Islet of Langerhans (tissue), 1 donor: ENCODE measurements at regions not wholly inside any gene's neighbourhood (a gene's known extent, or its start where the extent isn't known, plus 50 kb on each side); places are given as distances from the start of the nearest gene placed in this dataset.
A peak's percentile ranks its signal among the peaks of the same experiment; 100 is the strongest.
"Not testable (repeated sequence)": the region's sequence is repeated elsewhere in the genome, so short reads cannot be mapped to it uniquely, and the experiment has no call there.

ENCODE experiments used
- FAIRE-seq: peaks from one replicate; lab custom pipeline; 2011; peaks lifted over from hg19 to GRCh38; lab: Jason Lieb, UNC

DNA sequence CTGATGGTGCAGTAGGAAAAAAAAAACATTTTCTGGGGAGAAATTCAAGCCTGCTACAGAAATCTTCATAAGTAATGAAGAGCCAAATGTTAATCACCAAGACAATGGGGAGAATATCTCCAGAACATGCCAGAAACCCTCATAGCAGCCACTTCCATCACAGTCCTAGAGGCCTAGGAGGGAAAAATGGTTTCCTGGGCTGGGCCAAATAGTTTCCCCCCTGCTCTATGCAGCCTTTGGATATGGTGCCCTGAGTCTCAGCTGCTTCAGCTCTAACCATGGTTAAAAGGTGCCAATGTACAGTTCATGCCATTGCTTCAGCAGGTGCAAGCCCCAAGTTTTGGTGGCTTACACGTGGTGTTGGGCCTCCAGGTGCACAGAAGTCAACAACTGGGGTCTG, 113.1 kb downstream of the ZNF648 start:
- no peak for FAIRE-seq

- no peak for FAIRE-seq
Measured at GRCh38 chr1:181947441-181947840, 114.1 kb downstream of the ZNF648 start.

- peak; percentile 90 for FAIRE-seq
Measured at GRCh38 chr1:181936768-181937581, 124.5 kb downstream of the ZNF648 start.

GRCh38 chr1:181936269-181936668, 125.2 kb downstream of the ZNF648 start:
- FAIRE-seq: no peak

- no peak for FAIRE-seq
Measured at GRCh38 chr1:181931873-181932272, 129.6 kb downstream of the ZNF648 start.

DNA sequence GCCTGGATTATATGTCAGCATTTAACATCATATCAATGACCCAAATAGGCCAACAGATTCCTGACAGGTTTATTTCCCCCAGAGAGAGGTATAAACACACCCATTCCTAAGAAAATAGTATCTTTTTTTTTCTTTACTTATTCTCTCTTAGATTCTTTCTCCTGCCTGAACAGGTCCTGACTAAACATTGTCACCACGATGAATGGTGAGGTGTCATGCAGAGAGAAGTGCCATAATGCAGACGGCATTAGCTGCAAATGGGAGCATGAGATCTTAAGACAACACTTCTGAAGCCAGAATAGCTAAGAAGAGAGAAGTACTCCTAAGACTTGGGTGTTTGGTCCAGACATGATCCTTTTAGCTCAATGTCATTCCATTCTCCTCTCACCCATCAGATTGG, 131.3 kb downstream of the ZNF648 start:
- no peak for FAIRE-seq

DNA sequence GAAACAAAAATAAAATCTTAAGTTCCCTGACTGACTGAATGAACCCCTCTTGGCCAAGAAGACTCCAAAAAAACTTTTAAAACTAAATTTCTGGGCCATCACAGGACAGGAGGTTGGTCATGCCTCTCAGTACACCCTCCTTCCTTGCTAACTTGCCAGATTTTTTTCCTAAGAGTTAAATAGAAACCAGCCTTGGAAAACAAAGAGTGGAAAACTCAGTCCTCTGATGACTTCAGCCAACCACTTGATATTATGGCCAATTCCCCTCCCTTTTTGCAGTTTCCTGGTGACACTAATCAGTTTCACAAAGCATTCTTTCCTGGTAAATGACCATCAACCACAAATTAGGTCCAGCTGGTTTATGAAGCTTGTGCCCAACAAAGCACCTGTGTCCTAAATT, 134.8 kb downstream of the ZNF648 start:
- FAIRE-seq: no peak

DNA sequence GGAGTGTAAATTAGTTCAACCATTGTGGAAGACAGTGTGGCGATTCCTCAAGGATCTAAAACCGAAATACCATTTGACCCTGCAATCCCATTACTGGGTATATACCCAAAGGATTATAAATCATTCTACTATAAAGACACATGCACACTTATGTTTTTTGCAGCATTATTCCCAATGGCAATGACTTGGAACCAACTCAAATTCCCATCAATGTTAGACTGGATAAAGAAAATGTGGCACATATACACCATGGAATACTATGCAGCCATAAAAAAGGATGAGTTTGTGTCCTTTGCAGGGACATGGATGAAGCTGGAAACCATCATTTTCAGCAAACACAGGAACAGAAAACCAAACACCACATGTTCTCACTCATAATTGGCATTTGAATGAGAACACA, 137.5 kb downstream of the ZNF648 start:
- not testable (repeated sequence) for FAIRE-seq

- FAIRE-seq: no peak
Measured at GRCh38 chr1:181919542-181919941, 142.0 kb downstream of the ZNF648 start.

DNA sequence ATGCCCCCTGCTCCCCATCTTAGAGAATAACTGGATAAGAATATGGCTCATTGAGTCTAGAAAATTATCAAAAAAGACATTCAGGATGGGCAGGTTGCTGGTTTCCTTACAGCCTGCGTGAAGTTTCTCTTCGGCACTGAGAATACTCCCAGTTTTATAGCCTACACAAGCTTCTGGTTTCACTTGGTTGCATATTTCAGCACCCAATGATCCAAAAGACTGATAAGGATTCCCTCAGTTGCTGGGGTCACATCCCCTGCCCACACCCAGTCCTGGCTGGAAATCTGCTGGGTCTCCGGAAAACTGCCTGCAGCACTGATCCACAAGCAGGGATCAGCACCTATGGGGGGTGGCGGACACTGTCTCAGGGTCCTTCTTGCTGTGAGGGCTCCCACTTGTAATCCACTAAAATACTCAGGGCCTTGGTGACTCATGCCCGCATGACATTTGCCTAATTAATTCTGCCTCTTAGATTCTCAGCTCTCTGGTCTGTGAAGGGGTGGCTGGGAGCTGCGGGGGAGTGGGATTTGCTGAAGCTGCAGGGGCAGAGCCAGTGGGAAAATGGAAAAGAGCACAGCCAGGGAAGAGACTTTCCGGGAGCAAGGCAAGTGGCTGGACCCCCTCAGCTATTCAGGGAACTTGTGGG, 142.5 kb downstream of the ZNF648 start:
- no peak for FAIRE-seq

DNA sequence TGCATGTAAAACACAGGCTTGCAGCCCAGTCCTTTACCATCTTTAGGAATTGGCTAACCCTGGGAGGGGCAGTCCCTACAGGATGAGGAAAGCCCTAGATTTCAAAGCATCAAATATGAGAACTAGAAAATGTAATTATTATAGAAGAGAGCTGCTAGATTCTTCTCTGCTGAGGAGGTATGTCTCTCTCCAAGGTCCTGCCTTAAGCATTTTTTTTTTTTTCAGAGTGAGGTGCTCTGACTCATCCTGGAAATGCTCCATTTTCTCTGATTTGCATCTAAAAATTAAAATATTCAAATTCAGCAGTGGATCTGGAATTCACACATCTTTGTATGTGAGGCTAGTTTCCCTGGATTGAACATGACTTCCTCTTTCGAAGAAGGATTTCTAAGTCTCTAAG, 149.8 kb downstream of the ZNF648 start:
- no peak for FAIRE-seq

DNA sequence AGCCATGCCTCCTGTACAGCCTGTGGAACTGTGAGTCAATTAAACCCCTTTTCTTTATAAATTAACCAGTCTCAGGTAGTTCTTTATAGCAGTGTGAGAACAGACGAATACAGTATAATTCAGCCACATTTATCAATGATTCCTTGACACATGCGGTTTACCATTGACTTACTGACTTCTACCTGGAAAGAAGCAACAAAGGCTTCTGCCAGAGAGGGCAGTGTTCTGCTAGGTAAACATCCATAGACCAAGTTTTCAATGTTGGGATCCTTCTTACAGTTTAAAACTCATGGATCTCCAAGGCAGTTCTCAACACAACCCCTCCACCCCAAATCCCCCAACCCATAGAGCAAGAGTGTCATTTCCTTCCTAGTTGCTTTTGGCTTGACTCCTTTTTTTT, 150.6 kb downstream of the ZNF648 start:
- FAIRE-seq: no peak

GRCh38 chr1:181909010-181909409, 152.5 kb downstream of the ZNF648 start:
- no peak for FAIRE-seq

GRCh38 chr1:181906631-181907030, 154.9 kb downstream of the ZNF648 start:
- FAIRE-seq: no peak

DNA sequence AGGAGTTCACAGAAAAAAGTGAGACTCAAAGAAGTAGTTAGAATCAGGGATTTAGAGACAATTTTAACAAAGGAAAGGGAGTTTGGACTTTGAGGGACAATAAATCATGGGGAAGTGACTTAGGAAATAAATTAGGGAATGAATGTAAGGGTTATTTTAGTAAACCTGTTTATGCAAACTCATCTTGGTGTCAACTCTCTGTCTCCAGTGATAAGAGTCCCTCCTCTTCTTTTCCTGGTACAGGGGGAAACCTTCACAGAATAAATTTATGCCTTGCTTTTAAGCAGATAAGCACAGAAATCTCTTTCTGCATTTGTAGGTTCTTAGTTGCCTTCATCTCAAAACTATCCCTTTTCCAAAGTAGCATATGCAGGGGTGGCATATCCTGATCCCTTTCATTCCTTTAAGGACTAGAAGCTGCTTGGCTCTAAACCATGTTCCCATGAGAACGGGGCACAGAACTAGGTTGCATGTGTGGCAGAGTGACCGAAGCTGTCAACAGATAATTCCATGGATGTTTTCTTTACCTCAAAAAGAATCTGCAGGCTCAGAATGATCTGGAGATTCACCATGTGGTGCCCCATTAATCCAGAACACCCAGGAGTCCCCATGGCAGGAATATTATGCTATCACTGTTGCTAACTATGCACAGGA, 155.4 kb downstream of the ZNF648 start:
- no peak for FAIRE-seq

DNA sequence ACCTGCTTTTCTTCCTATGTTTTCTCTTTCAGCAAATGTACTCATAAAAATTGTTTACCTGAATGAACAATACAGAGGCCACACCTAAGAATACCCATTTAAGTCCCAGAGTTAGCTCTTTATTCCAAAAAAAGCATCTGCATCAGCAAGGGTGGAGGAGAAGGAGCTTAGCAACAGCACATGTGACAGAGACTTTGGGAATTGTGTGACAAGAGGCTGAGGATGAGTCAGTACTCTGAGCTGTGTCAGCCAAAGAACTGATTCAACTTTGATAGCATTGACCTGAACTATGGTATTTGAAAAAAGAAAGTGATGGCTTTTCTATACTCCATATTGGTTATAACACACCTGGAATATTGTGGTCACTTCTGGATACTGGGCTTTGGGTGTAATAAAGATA, 162.7 kb downstream of the ZNF648 start:
- FAIRE-seq: no peak

DNA sequence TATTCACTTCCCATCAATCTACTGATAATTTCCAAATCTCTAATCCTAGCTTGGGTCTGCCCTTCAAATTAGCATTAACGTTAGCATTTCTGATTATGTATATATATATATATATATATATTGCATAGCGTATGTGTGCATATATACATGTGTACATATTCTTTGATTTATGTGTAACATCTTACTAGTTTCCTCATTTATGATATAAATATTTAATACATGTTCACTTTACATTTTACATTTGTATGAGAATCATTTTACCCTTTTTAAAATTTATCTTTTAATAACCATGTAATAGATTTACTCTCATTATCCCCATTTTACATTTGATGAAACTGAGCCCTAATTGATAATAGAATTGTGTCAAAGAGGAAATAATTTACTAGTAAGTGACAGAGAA, 164.7 kb downstream of the ZNF648 start:
- FAIRE-seq: no peak

DNA sequence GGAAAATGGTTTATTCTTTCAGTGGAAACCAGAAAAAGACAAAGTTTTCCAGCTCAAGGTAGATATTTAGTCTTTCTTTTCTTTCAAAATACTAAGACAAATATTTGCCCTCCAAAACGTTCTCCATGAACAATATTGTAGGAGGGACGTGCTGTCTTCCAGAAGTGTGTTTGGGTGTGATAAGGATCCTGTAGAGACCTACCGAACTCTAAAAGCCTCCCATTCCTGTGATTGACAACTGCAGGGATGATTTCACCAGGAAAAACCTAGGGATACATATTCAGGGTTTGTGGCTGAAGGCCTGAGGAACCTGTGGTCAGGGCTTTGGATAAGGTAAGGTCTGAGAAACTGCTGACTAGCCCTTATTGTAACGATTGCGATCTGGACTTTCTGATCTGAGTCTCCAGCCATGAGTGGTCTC, 167.1 kb downstream of the ZNF648 start:
- FAIRE-seq: no peak

DNA sequence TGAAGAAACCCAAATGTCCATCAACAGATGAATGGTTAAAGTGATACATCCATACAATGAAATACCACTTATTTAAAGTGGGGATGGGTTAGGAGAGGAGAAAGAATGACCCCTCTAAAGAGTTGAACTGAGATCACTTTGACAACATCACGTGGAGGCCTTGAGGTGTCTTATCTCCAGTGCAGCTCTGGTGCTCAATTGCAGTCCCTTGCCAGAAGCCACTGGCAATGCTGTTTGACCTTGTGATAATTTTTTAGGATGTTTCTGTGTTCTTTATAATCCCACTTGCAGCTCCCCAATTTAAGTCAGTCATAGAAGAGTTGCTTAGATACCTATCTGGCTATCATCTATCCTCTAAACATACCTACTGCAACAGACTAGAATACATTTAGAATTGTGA, 167.6 kb downstream of the ZNF648 start:
- no peak for FAIRE-seq

- FAIRE-seq: not testable (repeated sequence)
Measured at GRCh38 chr1:181893150-181893549, 168.4 kb downstream of the ZNF648 start.

DNA sequence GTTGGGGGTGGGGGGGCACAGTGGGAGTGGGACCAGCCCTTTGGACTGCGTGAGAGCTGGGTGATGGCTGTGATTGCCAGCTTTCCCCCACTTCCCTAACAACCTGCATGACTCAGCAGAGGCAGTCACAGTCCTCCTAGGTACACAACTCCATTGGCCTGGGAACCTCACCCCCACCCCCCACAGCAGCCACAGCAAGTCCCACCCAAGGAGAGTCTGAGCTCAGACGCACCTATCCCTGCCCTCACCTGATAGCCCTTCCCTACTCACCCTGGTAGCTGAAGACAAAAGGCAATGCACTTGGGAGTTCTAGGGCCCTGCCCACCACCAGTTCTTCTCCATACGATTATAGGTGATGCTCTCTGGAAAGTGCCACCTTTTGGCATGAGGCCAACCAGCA, 188.9 kb downstream of the ZNF648 start:
- FAIRE-seq: no peak

GRCh38 chr1:181863736-181864135, 197.8 kb downstream of the ZNF648 start:
- FAIRE-seq: no peak

- no peak for FAIRE-seq
Measured at GRCh38 chr1:181863006-181863405, 198.5 kb downstream of the ZNF648 start.
